Heart left ventricle (tissue), 13 donors: ENCODE measurements at regions not wholly inside any gene's neighbourhood (a gene's known extent, or its start where the extent isn't known, plus 50 kb on each side); places are given as distances from the start of the nearest gene placed in this dataset.

ENCODE experiments used
- POLR2A ChIP-seq, 2 donors: fragments of 450-650 bp; IDR thresholded peaks; one replicate each; pipeline ENCODE4 v1.6.1; 2017; ENCODE audit warnings: antibody characterized with exemption in 2 of 2, mild to moderate bottlenecking in 2 of 2, moderate library complexity in 2 of 2
- TF ChIP-seq, protein P1 (sequence below), 12 donors: fragments of 200-600 bp; sonication (generic) in 4 of 12; IDR thresholded peaks; one replicate each; pipeline versions ENCODE4 v1.5.0 to v1.8.0; 2018 to 2022; ENCODE audit warnings: antibody characterized with exemption in 12 of 12, mild to moderate bottlenecking in 5 of 12
- donor health status: ischemic (EF 13 %, LVEDD 7.1; RV severe dilation, severe dysfunction).
- donor health status: DM: no; HTN: yes; CAD: no.
- donor health status: DM: no; HTN: no; CAD: no.
- donor health status: ischemic (EF 25% LVEDD 6.9; RV normal size, moderate dysfunction).
- donor health status: ischemic (EF 25% LVEDD 5.7; RV mildly dilated, moderate dysfunction).
- donor health status: ischemic (EF 35%, LVEDD 5.7; RV mildly dilated, moderate dysfunction).
- donor health status: nonischemic (EF 11% LVEDD 7.7; RV severe dilation, severe dysfunction).
- donor health status: DM: yes; HTN: yes; CAD: no.
- donor health status: PGD.
- donor health status: ischemic (EF 29% LVEDD 5.4; RV normal size, mild dysfunction).
- donor health status: nonischemic (EF 23%, LVEDD 6.1; RV moderate dilation, normal function).

DNA sequence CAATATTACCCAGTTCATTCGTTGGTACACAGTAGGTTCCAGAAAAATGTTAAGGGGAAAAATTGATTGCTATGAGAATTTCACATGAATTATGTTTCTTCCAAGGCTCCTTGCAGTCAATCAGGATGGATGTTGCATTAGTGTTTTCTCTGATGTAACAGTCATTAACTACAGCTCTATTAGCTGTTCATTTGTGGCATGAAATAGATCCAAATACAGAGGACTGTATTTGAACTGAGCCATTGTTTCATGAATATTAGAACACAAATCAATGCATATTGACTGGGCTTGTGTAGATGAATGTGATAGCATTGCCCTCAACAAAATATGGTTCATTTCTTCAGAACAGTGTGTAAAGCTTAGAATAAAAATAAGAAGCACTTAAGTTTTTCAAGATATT lies 203.0 kb upstream of the SGO1 start:
- TF ChIP-seq, protein P1, sequence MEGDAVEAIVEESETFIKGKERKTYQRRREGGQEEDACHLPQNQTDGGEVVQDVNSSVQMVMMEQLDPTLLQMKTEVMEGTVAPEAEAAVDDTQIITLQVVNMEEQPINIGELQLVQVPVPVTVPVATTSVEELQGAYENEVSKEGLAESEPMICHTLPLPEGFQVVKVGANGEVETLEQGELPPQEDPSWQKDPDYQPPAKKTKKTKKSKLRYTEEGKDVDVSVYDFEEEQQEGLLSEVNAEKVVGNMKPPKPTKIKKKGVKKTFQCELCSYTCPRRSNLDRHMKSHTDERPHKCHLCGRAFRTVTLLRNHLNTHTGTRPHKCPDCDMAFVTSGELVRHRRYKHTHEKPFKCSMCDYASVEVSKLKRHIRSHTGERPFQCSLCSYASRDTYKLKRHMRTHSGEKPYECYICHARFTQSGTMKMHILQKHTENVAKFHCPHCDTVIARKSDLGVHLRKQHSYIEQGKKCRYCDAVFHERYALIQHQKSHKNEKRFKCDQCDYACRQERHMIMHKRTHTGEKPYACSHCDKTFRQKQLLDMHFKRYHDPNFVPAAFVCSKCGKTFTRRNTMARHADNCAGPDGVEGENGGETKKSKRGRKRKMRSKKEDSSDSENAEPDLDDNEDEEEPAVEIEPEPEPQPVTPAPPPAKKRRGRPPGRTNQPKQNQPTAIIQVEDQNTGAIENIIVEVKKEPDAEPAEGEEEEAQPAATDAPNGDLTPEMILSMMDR (IDR thresholded peaks at IDR 0.05) = no peak
- no peak for TF ChIP-seq POLR2A (IDR thresholded peaks at IDR 0.05)
